A204.1 (cell line): ENCODE measurements at regions not wholly inside any gene's neighbourhood (a gene's known extent, or its start where the extent isn't known, plus 50 kb on each side); places are given as distances from the start of the nearest gene placed in this dataset.
"Not testable (repeated sequence)": the region's sequence is repeated elsewhere in the genome, so short reads cannot be mapped to it uniquely, and the experiment has no call there.

Source experiments
- FAIRE-seq: peaks from 2 replicates; lab custom pipeline; 2012; peaks lifted over from hg19 to GRCh38; lab: Jason Lieb, UNC

GRCh38 chr4:117014236-117014635 lies 71.1 kb downstream of the TRAM1L1 start:
- no peak for FAIRE-seq

GRCh38 chr4:117010671-117011070 lies 74.7 kb downstream of the TRAM1L1 start:
- FAIRE-seq: no peak

- no peak for FAIRE-seq
Measured at GRCh38 chr4:117001077-117001476, 84.3 kb downstream of the TRAM1L1 start.

- no peak for FAIRE-seq
Measured at GRCh38 chr4:116982656-116983055, 102.7 kb downstream of the TRAM1L1 start.

- not testable (repeated sequence) for FAIRE-seq
Measured at GRCh38 chr4:116980436-116980835, 104.9 kb downstream of the TRAM1L1 start.

- FAIRE-seq: no peak
Measured at GRCh38 chr4:116959045-116959444, 126.3 kb downstream of the TRAM1L1 start.

GRCh38 chr4:116953947-116954346 lies 131.4 kb downstream of the TRAM1L1 start:
- no peak for FAIRE-seq

- no peak for FAIRE-seq
Measured at GRCh38 chr4:116952530-116953136, 132.7 kb downstream of the TRAM1L1 start.

GRCh38 chr4:116949856-116950255 lies 135.5 kb downstream of the TRAM1L1 start:
- FAIRE-seq: no peak

GRCh38 chr4:116942315-116942714 lies 143.1 kb downstream of the TRAM1L1 start:
- FAIRE-seq: no peak

GRCh38 chr4:116930329-116930728 lies 155.0 kb downstream of the TRAM1L1 start:
- FAIRE-seq: peak; percentile 73

- FAIRE-seq: no peak
Measured at GRCh38 chr4:116926631-116927295, 158.6 kb downstream of the TRAM1L1 start.

GRCh38 chr4:116925900-116926457 lies 159.4 kb downstream of the TRAM1L1 start:
- no peak for FAIRE-seq

GRCh38 chr4:116923389-116923788 lies 162.0 kb downstream of the TRAM1L1 start:
- no peak for FAIRE-seq

GRCh38 chr4:116913451-116913850 lies 171.9 kb downstream of the TRAM1L1 start:
- no peak for FAIRE-seq

- FAIRE-seq: no peak
Measured at GRCh38 chr4:116906758-116907157, 178.6 kb downstream of the TRAM1L1 start.

GRCh38 chr4:116899561-116899960 lies 185.8 kb downstream of the TRAM1L1 start:
- no peak for FAIRE-seq

- FAIRE-seq: no peak
Measured at GRCh38 chr4:116885579-116885978, 199.8 kb downstream of the TRAM1L1 start.

GRCh38 chr4:116882503-116882902 lies 202.9 kb downstream of the TRAM1L1 start:
- no peak for FAIRE-seq

- FAIRE-seq: no peak
Measured at GRCh38 chr4:116881077-116881476, 204.3 kb downstream of the TRAM1L1 start.

GRCh38 chr4:116880625-116881024 lies 204.8 kb downstream of the TRAM1L1 start:
- no peak for FAIRE-seq

GRCh38 chr4:116878280-116878679 lies 207.1 kb downstream of the TRAM1L1 start:
- no peak for FAIRE-seq

- no peak for FAIRE-seq
Measured at GRCh38 chr4:116877069-116877468, 208.3 kb downstream of the TRAM1L1 start.

GRCh38 chr4:116872941-116873340 lies 212.4 kb downstream of the TRAM1L1 start:
- no peak for FAIRE-seq
